GM21723 (cell line): ENCODE measurements at regions not wholly inside any gene's neighbourhood (a gene's known extent, or its start where the extent isn't known, plus 50 kb on each side); places are given as distances from the start of the nearest gene placed in this dataset.
"Not testable (repeated sequence)": the region's sequence is repeated elsewhere in the genome, so short reads cannot be mapped to it uniquely, and the experiment has no call there.

ENCODE experiments used
- ATAC-seq: cut with Tn5 transposase; IDR thresholded peaks from one replicate; pipeline ENCODE4 v1.9.1; 2021; ENCODE audit warnings: mild to moderate bottlenecking, moderate library complexity; ENCODE audit not compliant: unreplicated experiment

GRCh38 chr18:30639361-30639760 is 403.2 kb downstream of the DSC3 start:
- no peak for ATAC-seq

DNA sequence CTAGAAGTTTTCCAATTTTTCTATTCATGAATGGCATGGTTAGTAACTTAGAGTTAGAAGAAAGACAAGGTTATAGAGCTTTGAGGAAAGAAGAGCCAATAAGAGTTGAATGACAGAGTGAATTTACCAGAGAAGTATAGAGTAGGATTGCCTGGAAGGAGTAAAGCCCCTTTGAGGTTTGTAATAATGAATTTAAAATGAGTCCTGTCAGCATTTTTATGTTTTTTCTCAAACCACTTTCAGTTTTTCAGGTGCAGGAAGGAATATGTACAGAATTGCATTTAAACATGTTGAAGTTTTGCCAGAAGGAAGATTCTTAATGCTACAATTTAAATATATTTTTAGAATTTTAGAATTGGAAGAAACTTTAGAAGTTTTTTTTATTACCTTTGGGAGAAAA is 408.3 kb downstream of the DSC3 start:
- no peak for ATAC-seq

DNA sequence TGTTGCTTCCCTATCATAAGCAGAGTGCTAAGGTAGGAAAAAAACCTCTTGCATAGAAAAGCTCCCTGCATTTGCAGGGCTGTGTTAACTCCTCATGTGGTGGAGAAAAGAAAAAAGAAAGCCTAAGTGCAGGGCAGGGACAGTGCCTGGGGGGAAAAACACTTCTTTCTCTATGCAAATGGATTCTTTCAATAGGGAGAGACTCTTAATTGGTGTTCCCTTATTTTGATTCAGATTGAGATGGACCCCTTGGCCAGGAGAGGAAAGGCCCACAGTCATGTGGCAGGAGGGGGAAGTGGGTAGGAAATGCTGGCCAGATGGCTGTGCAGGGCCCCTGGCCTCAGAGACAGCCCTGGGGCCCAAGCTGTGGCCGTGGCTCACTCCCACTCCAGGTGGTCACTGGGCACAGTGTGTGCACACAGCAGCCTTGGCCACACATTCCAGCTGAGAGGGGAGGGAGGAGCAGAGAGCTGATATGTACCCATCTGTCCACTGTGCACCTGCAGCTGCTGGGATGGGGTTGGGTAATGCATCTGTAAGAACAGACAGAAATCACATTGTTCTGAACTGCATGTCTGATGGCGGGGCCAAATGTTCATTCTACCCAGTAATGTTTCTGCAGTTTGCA is 410.4 kb downstream of the DSC3 start:
- no peak for ATAC-seq

GRCh38 chr18:30625961-30626360 is 416.6 kb downstream of the DSC3 start:
- ATAC-seq = no peak

DNA sequence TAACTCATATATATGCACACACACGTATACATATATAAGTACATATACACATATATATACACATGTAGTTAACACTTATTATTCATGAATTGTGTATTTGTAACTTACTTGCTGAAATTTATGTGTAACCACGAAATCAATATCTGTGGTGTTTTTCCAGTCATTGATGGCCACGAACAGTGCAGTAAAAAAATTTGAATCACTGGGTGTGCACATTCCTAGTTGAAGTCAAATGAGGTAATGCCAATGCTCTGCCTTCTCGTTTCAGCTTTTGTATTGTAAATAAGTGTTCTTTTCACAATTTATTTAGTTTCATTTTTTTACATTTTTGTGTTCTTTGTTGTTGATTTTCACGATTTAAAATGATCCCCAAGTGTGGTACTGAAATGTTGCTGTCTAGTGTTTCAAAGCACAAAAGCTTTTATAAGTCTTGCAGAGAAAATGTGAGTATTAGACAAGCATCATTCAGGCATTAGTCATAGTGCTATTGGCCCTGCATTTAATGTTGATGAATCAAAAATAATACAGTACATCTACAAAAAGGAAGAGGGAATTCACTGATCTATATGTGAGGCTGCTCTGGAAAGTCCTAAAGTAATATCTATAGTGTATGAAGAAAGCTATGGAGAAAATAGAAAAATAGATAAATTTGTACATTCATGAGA is 419.0 kb downstream of the DSC3 start:
- no peak for ATAC-seq

- ATAC-seq = no peak
These were observed 419.9 kb downstream of the DSC3 start for GRCh38 chr18:30622635-30623034.

DNA sequence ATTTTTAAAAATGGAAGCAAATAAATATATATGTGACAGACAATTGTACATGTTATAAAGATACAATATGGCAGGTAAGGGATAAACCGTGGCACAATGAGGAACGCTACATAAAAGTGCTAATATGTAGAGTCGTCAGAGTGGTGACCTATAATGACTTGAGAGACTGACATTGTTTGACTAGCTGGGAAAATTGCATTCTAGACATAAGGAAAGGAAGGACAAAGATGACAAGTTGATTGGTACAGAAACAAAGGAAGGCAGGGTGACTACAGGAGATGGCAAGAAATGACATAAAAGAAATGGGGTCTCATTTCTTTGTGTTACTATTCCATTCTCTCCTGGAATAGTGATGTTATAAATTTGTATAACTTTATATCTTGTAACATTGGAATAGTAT is 420.4 kb downstream of the DSC3 start:
- no peak for ATAC-seq

GRCh38 chr18:30618567-30618966 is 424.0 kb downstream of the DSC3 start:
- no peak for ATAC-seq

GRCh38 chr18:30616414-30616813 is 426.1 kb downstream of the DSC3 start:
- ATAC-seq = no peak

GRCh38 chr18:30613467-30613801 is 429.1 kb downstream of the DSC3 start:
- ATAC-seq = no peak

- ATAC-seq = no peak
These were observed 441.0 kb downstream of the DSC3 start for GRCh38 chr18:30601541-30601940.

DNA sequence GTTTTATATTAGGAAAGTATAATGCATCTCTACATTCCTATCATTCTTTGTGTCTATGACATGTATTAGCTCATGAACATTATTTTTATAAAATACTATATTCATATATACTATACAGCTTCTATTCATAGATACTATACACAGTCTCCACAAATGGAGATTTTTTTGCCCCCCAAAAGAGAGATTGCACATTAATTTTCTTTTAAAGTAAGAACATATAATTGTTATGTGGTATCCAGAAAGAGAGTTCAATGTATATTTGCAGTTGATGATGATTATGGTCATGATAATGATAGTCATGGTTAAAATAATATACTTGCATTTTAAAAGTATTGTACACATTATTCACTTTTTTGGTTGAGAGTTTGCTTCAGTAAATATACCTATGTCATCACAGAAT is 445.3 kb downstream of the DSC3 start:
- no peak for ATAC-seq

DNA sequence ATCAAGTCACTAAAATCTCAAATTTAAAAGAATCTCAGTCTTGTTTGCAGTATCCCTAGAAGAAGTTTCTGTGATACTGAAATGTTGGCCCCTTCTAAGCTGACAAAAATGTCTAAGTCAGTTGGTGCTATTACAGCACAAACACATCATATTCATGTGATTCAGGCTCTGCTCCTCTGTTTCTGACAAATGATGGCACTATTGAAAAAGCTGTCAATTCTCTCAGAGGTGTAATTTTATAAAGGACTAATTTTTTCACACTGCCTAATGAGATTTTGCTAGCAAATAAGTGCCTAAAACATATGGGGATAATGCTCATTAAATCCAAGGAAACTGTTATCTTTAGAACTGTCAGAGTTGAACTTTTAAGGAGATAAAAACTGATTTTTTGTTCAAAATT is 445.9 kb downstream of the DSC3 start:
- ATAC-seq = no peak

- no peak for ATAC-seq
These were observed 446.6 kb downstream of the DSC3 start for GRCh38 chr18:30595942-30596341.

GRCh38 chr18:30594911-30595310 is 447.6 kb downstream of the DSC3 start:
- not testable (repeated sequence) for ATAC-seq

- ATAC-seq = no peak
These were observed 451.1 kb downstream of the DSC3 start for GRCh38 chr18:30591462-30591861.

DNA sequence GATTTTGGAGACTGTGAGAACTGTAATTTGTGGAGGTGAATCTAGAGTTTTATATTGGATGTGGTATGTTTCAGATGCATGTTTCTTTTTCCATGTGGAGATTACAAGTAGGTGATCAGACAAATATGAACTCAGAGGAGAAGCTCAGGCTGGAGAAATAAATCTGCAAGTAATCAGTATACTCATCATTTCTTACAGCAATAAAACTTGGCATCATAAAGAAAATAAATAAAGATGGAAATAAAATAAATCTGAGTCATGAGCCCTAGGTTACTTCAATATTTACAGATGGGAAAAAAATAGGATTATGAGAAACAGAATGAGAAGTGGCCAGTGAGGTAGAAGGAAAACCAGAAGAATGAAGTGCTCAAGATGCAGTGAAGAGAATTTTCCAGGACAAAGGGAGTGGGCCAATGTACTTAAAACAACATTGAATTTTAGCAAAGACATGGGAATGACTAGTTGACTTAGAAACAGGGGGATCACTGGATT is 453.8 kb downstream of the DSC3 start:
- no peak for ATAC-seq

DNA sequence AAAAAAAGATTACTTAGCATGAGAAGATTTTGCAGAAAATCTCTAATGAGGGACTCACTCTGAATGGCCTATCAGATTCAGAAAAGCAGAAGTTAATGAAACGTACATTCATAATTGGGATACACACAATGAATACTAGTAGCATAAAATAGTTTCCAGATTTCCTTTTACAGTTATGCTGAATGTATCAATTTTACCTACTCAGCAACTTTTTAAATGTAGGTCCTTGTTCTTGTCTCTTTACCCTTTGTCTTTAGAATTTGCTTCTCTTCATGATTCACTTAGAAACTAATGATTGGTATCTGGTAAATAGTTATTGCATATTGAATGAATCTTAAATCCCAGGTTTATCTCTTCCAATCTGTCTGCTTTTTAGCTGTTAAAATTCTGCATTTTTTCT is 458.8 kb downstream of the DSC3 start:
- ATAC-seq = no peak

DNA sequence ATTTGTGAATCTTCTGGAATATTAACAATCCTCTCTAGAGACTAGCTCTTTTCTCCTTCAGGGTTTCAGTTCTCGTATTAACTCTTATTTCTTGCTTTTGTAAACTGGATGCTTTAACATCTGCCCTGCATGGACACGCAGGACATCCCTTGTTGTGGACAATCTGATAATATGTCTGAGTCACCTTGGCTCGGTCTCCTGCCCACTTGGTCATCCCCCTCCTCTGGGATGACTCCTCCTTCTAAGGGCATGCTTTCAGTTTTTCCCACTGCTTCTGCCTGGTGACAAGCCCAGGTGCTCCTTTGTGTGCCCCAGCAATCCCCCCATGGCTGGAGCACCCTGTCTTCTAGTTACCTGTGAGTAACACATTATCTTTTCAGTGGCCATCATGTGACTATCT is 460.5 kb downstream of the DSC3 start:
- ATAC-seq = no peak

DNA sequence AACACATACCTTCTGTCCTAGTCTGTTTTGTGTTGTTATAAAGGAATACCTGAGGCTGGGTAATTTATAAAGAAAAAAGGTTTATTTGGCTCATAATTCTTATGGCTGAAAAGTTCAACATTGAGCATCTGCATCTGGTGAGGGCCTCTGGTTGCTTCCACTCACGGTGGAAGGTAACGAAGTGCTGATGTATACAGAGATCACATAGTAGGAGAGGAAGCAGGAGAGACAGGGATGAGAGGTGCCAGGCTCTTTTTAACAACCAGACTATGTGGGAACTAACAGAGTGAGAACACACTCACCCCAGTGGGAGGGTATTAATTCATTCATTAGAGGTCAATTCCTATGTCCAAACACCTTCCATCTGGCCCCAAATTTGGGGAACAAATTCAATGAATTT is 463.8 kb downstream of the DSC3 start:
- ATAC-seq = no peak

DNA sequence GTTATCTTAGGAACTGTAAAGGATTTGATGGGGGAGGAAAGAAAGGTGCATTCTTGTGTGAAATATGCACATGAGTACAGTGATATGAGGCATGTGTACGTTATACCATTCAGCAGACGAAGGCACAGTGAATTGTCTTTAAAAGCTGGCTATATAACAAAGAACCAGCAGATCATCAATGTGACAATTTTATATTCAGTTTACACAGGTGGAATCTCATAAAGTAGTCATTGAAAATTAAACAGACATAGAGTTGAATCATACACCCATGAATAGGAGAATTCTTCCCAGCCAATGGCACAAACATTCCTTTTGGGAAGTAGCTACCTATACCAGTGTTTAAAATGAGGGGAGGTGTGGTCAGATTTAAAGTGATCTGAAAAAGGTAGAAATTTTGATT is 470.3 kb downstream of the DSC3 start:
- no peak for ATAC-seq

DNA sequence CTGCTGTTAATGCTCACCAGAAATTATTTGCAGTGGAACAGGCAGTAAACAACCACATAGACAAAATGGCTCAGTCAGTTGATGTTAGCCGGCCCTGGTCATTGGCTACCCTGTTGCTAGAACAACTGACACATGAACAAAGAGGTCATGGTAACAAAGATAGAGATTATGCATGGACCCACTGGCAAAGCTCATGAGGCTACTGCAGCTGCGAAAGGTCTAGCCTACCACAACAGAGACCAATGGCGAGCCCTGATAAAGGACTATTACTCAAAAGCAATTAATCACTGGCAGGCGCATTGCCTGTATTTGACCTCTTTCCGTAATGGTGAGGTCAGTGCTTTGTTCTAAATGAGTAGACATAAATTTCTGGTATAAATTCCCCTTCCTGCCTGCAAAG is 474.2 kb downstream of the DSC3 start:
- no peak for ATAC-seq

DNA sequence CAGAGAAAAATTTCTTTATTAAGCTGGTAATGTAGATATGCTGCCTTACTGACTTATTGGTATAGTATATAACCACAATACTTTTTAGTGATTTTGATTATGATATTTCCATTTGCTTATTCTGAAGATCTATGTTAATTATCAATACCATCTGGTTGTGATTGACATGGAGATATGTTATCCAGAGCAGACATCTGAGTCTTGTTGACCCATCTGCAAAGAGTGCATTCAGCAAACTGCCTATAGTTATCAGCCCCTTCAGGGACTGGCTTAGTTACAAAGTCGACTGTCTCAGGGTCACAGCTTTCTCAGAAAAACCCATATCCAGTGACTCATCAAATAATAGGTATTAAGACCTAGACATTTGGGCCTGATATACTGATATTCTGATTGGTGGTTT is 475.7 kb downstream of the DSC3 start:
- ATAC-seq = no peak
